GM20000 (cell line): ENCODE measurements at regions not wholly inside any gene's neighbourhood (a gene's known extent, or its start where the extent isn't known, plus 50 kb on each side); places are given as distances from the start of the nearest gene placed in this dataset.

Experiments used
- DNase-seq: peaks from one replicate; pipeline ENCODE4 v3.0.0; 2012; ENCODE audit warnings: low spot score
- TF ChIP-seq, protein P1 (sequence below): IDR thresholded peaks from 2 replicates; pipeline ENCODE4 v1.5.1; 2012; ENCODE audit warnings: mild to moderate bottlenecking, control low read depth; ENCODE audit errors: extremely low read depth, missing control alignments

DNA sequence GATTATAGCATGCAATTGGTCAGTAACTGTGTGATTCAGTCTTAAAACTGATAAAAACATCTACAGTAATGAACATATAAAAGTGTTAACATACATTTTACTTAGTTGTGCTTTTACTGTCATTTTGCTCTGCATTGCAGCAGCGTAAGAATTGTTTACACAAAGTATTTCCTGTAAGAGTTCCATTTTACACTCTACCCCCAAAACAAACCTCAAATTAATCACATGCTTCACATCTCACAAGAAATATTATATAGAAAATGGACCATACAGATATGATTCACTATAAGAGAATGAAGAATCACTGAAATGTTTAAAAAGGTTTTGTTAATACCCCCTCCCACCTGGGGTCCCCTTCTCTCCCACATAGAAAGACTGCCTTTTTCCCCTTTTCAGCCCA, 225.9 kb upstream of the LRRN1 start:
- TF ChIP-seq, protein P1, sequence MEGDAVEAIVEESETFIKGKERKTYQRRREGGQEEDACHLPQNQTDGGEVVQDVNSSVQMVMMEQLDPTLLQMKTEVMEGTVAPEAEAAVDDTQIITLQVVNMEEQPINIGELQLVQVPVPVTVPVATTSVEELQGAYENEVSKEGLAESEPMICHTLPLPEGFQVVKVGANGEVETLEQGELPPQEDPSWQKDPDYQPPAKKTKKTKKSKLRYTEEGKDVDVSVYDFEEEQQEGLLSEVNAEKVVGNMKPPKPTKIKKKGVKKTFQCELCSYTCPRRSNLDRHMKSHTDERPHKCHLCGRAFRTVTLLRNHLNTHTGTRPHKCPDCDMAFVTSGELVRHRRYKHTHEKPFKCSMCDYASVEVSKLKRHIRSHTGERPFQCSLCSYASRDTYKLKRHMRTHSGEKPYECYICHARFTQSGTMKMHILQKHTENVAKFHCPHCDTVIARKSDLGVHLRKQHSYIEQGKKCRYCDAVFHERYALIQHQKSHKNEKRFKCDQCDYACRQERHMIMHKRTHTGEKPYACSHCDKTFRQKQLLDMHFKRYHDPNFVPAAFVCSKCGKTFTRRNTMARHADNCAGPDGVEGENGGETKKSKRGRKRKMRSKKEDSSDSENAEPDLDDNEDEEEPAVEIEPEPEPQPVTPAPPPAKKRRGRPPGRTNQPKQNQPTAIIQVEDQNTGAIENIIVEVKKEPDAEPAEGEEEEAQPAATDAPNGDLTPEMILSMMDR = no peak
- no peak for DNase-seq

DNA sequence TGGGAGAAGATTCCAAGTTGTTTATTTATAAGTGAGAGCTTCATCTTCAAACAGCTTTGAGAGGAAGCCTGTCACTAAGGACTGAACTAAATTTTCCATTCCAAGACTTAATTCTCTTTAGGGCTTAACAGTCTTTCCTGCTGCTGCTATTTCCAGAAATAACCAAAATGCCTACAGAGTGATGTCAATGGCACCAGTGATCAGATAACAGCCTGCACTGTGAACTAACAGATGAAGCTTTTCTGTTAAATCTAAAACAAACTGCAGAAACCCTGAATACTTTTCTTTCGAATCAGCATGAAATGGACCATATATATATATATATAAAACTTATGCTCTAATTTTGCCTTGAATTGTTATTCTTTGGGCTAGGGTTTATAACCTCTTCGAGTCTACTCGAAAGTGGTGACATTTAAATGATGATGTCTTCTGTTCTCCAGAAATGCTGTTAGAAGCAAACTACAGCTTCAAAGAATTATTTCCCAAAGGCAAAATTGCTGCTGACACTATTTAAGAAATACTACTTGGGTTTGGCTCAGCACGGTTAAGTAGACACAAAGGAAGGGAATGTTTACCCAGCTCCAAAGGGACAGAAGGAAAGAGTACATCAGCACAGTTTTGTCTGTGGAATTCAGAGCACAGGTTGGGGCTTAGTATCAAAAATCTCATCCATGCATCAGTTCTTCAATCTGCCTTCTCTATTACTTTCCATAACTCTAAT, 238.5 kb upstream of the LRRN1 start:
- TF ChIP-seq, protein P1 = no peak
- no peak for DNase-seq

DNA sequence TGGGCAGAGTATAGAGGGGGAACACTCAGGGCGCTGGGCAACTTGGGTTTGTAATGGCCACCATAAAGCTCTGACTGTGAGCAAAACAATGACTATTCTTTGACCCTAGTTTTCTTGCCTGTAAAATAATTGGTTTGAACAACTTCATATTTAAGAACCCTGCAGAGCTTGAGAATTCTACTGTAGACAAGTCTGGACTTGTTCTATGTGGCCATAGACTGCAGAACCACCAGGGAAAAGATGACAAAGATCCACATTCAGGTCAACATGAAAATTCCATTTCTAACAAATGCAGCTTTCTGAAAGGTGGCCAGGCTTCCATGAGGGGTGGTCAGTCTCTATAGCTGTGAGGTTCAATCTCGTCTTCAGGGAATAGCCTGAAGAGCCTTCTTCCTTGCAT, 239.4 kb upstream of the LRRN1 start:
- TF ChIP-seq, protein P1 = no peak
- DNase-seq = no peak

DNA sequence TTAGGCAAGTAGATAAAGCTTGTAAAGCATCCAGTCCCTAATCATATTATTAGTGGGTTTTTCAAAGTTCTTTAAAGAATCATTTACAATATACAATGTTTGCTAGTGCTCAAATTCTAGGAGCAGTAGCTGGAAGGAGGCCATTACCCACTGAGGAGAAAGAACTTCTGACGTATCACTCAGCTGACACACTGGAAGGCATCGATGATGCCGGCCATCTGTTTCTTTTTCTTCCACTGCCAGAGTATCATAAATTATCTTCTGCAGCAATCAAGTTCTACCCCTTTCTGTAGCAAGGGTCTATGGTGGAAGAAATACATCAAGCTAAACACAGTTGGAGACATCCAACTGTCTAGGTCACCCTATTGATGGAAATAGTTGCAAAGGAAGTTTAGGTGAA, 243.2 kb upstream of the LRRN1 start:
- no peak for DNase-seq
- TF ChIP-seq, protein P1 = no peak

DNA sequence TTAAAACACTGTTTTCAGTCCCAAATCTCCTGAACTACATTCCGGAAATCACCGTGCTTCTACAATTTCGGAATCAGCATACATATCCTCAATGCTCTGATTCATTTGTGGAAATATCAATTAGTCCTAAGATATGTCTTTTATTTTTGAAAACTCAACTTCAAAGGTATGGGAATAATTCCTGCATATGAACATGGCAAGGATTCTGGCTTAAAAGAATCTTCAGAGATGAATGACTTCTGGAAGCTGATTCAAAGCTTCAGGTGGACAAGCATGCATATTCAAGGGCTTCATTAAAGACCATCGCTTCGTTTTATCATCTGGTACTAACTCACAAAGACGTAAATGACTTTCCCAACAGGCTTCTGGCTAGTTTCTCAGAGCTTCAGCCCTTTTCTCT, 246.0 kb upstream of the LRRN1 start:
- no peak for DNase-seq
- TF ChIP-seq, protein P1 = no peak

DNA sequence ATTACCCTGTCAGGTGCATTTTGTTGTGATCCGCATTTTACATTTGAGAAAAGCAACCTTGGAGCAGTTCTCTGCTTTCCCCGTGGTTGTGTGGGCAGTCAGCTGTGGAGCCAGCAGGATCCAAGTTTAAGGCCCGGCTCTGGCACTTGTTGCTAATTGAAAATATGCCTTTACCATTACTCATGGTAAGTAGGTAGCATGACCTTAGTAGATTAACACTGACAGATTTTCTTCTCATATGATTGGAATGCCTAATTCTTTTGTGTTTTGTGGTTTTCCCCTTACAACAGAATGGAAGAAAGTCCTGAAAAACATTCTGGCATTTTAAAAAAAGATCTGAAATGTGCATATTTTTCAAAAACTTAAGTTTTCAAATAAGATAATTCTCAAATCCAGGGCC, 246.5 kb upstream of the LRRN1 start:
- no peak for DNase-seq
- TF ChIP-seq, protein P1 = no peak

DNA sequence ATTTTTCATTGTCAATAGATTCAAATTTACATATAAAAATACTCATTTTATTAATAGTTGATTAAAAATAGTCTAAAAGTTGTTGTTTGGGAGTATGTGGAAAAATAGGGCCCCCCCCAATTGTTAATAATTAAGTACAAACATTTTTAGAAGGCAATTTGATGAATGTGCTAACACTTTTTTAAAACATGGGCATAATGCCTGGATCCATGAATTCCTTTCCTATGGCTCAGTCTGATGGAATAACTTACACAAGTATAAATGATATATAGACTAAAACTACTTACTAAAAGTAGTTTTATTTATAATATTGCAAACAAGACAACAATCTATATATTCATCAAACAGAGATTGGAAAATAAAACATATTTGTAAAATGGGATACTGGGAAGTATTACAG, 247.2 kb upstream of the LRRN1 start:
- TF ChIP-seq, protein P1 = no peak
- no peak for DNase-seq
